ENCODE measurements at regions not wholly inside any gene's neighbourhood (a gene's known extent, or its start where the extent isn't known, plus 50 kb on each side); places are given as distances from the start of the nearest gene placed in this dataset.
A peak's percentile ranks its signal among the peaks of the same experiment; 100 is the strongest.

DNA sequence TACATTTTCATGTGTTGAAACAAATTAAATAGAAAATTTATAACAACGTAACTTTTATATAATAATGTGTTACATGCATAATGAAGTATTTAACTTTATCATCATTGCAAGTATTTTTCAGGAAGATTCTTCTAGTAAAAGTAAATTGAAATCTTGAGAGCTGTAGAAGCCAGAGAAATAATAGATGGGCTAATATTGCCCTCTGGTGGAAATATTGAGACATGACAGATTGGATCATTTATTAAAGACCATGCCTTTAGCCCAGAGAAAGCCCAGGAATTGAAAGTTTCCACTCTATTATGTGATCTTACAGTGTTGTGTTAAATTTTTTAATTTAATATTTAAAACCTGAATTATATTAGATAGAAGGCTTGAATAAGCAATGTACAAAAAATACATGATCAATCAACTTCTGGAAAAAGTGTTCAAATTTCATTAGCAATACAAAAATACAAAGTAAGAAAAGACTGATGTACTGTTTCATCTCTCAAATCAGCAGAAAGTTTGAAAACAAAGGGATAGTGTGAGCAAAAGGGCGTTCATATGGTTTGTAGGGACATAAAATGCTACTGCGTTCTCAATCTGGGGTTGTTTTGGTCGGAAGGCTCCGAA lies 52.7 kb upstream of the SPTSSB start:
- no peak for DNase-seq
- Histone ChIP-seq H3K27me3 (no peaks in the 10 kb centered on the region), H3K36me3 (no peaks in the 10 kb centered on the region), H3K27ac (no peak overlapping the region), H3K9me3 (no peaks in the 10 kb centered on the region), H3K4me3 (no peak overlapping the region), H3K4me1 (no peaks in the 10 kb centered on the region), H3K9ac (ENCODE audit: low read depth in 2 of 2, low read length in 2 of 2) (no peak overlapping the region)
- intact Hi-C loops (cut with DNase I) = loop anchor here (2.0 kb wide), 1 partner anchor 151 kb away; no protein-coding TSS in a partner anchor
- TF ChIP-seq, protein P1, sequence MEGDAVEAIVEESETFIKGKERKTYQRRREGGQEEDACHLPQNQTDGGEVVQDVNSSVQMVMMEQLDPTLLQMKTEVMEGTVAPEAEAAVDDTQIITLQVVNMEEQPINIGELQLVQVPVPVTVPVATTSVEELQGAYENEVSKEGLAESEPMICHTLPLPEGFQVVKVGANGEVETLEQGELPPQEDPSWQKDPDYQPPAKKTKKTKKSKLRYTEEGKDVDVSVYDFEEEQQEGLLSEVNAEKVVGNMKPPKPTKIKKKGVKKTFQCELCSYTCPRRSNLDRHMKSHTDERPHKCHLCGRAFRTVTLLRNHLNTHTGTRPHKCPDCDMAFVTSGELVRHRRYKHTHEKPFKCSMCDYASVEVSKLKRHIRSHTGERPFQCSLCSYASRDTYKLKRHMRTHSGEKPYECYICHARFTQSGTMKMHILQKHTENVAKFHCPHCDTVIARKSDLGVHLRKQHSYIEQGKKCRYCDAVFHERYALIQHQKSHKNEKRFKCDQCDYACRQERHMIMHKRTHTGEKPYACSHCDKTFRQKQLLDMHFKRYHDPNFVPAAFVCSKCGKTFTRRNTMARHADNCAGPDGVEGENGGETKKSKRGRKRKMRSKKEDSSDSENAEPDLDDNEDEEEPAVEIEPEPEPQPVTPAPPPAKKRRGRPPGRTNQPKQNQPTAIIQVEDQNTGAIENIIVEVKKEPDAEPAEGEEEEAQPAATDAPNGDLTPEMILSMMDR (IDR thresholded peaks at IDR 0.05) = peak; percentile 60

DNA sequence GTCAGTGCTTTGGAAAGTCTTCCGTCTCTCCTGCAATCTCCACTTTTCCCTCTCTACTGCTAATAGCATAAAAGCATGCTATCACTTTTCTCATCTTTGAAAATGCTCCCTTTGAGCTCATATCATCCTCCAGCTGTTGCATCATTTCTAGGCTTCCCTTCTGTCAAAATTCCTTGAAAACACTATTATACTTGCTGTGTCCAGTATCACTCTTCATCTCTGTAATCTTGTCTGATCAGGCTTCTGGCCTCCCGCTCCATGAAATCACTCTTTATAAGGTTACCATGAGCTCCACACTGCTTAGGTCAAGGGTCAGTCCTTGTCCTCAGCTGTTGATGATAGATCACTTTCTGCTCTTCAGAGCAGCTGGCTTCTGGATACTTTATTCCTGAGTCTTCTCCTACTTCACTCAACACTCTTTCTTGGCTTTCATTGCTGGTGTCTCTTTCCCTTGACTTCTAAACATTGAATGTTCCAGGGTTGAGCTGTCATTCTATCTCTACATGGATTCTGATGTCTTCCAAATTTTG lies 50.9 kb upstream of the SPTSSB start:
- H3K27me3 ChIP-seq = no peaks in the 10 kb centered on the region
- H3K4me3 ChIP-seq = no peak overlapping the region
- intact Hi-C loops (cut with DNase I) = loop anchor here (2.0 kb wide), 1 partner anchor 149 kb away; no protein-coding TSS in a partner anchor
- H3K9ac ChIP-seq (ENCODE audit: low read depth in 2 of 2, low read length in 2 of 2) = no peak overlapping the region
- no peaks in the 10 kb centered on the region for H3K4me1 ChIP-seq
- DNase-seq = no peak
- H3K27ac ChIP-seq = no peak overlapping the region
- TF ChIP-seq, protein P1 (IDR thresholded peaks at IDR 0.05) = no peak
- H3K36me3 ChIP-seq = no peaks in the 10 kb centered on the region
- H3K9me3 ChIP-seq = no peaks in the 10 kb centered on the region

Data from colonic mucosa (tissue), 4 donors.